ENCODE measurements at regions not wholly inside any gene's neighbourhood (a gene's known extent, or its start where the extent isn't known, plus 50 kb on each side); places are given as distances from the start of the nearest gene placed in this dataset. TPM values are rescaled to one million over a fixed set of nuclear protein-coding genes. Genes with fewer than 3 reads are reported as not detected.
A peak's percentile ranks its signal among the peaks of the same experiment; 100 is the strongest.

Small RNA genes in the stretch of these regions (small RNA-seq; reads per million reads assigned to genes)
- gene AC239809.1 (ENCODE audit: insufficient read depth) (not detected), gene MIR6077 (ENCODE audit: insufficient read depth) (not detected), gene RF00019 (ENCODE audit: insufficient read depth) (not detected), gene RNU1-120P (ENCODE audit: insufficient read depth) (2.8 reads per million), gene RNU1-122P (ENCODE audit: insufficient read depth) (13.0 reads per million, percentile 67 among the genes with 10 or more reads in this experiment), gene RNU1-13P (ENCODE audit: insufficient read depth) (2.8 reads per million), gene RNVU1-1 (ENCODE audit: insufficient read depth) (1.2 reads per million), gene RNVU1-2 (ENCODE audit: insufficient read depth) (not detected), gene RNVU1-3 (ENCODE audit: insufficient read depth) (not detected)

Measured in neuronal stem cell (in vitro differentiated cells).